HG02571 (cell line): ENCODE measurements at regions not wholly inside any gene's neighbourhood (a gene's known extent, or its start where the extent isn't known, plus 50 kb on each side); places are given as distances from the start of the nearest gene placed in this dataset.
"Not testable (repeated sequence)": the region's sequence is repeated elsewhere in the genome, so short reads cannot be mapped to it uniquely, and the experiment has no call there.

ENCODE experiments used
- ATAC-seq: cut with Tn5 transposase; IDR thresholded peaks from one replicate; pipeline ENCODE4 v1.9.1; 2021; ENCODE audit warnings: mild to moderate bottlenecking, moderate library complexity; ENCODE audit not compliant: unreplicated experiment

- ATAC-seq = no peak
Measured at GRCh38 chr1:217049721-217050120, 326.5 kb upstream of the ESRRG start.

GRCh38 chr1:217049081-217049480, 325.9 kb upstream of the ESRRG start:
- no peak for ATAC-seq

- no peak for ATAC-seq
Measured at GRCh38 chr1:217048104-217048707, 325.0 kb upstream of the ESRRG start.

GRCh38 chr1:217040711-217041455, 317.7 kb upstream of the ESRRG start:
- no peak for ATAC-seq

GRCh38 chr1:217039926-217040325, 316.7 kb upstream of the ESRRG start:
- no peak for ATAC-seq

- not testable (repeated sequence) for ATAC-seq
Measured at GRCh38 chr1:217039139-217039538, 315.9 kb upstream of the ESRRG start.

GRCh38 chr1:217036757-217037156, 313.5 kb upstream of the ESRRG start:
- no peak for ATAC-seq

GRCh38 chr1:217032715-217033367, 309.6 kb upstream of the ESRRG start:
- ATAC-seq = no peak

GRCh38 chr1:217029281-217030157, 306.3 kb upstream of the ESRRG start:
- ATAC-seq = no peak

- peak; percentile 82 for ATAC-seq
Measured at GRCh38 chr1:217027403-217028080, 304.3 kb upstream of the ESRRG start.

GRCh38 chr1:217026531-217026930, 303.3 kb upstream of the ESRRG start:
- ATAC-seq = no peak

GRCh38 chr1:217025381-217025780, 302.2 kb upstream of the ESRRG start:
- no peak for ATAC-seq

GRCh38 chr1:217024911-217025310, 301.7 kb upstream of the ESRRG start:
- ATAC-seq = no peak

GRCh38 chr1:217021956-217022355, 298.7 kb upstream of the ESRRG start:
- no peak for ATAC-seq

- ATAC-seq = no peak
Measured at GRCh38 chr1:217021400-217021799, 298.2 kb upstream of the ESRRG start.

- no peak for ATAC-seq
Measured at GRCh38 chr1:217019475-217019874, 296.2 kb upstream of the ESRRG start.

GRCh38 chr1:217018648-217019047, 295.4 kb upstream of the ESRRG start:
- ATAC-seq = no peak

GRCh38 chr1:217017165-217017564, 293.9 kb upstream of the ESRRG start:
- no peak for ATAC-seq

GRCh38 chr1:217014066-217014465, 290.8 kb upstream of the ESRRG start:
- no peak for ATAC-seq

- no peak for ATAC-seq
Measured at GRCh38 chr1:217012659-217013058, 289.4 kb upstream of the ESRRG start.

GRCh38 chr1:217011097-217011496, 287.9 kb upstream of the ESRRG start:
- ATAC-seq = no peak
